H9 (cell line): ENCODE measurements at regions not wholly inside any gene's neighbourhood (a gene's known extent, or its start where the extent isn't known, plus 50 kb on each side); places are given as distances from the start of the nearest gene placed in this dataset.

Experiments used
- DNase-seq: peaks from one replicate; pipeline ENCODE4 v3.0.0-alpha.2; 2017
- H2AFZ ChIP-seq: one replicate; pipeline ENCODE4 v1.6.1; 2013; ENCODE audit warnings: mild to moderate bottlenecking, low read length, control low read depth, moderate library complexity
- H2AK5ac ChIP-seq: 2 replicates; pipeline ENCODE4 v1.6.1; 2013; ENCODE audit warnings: low read length, control low read depth, mixed read lengths; ENCODE audit not compliant: insufficient read length
- H2BK120ac ChIP-seq: one replicate; pipeline ENCODE4 v1.6.1; 2013; ENCODE audit warnings: low read depth, mild to moderate bottlenecking, low read length, control low read depth, inconsistent platforms; ENCODE audit not compliant: poor library complexity, severe bottlenecking
- H2BK12ac ChIP-seq: 2 replicates; pipeline ENCODE4 v1.6.1; 2013; ENCODE audit warnings: low read length, control low read depth, mixed read lengths, low read depth; ENCODE audit not compliant: insufficient read length
- H2BK15ac ChIP-seq: 2 replicates; pipeline ENCODE4 v1.6.1; 2013; ENCODE audit warnings: low read depth, low read length, control low read depth
- H2BK20ac ChIP-seq: one replicate; pipeline ENCODE4 v1.6.1; 2013; ENCODE audit warnings: low read depth, mild to moderate bottlenecking, low read length, control low read depth, inconsistent platforms; ENCODE audit not compliant: poor library complexity, severe bottlenecking
- H2BK5ac ChIP-seq: 2 replicates; pipeline ENCODE4 v1.6.1; 2013; ENCODE audit warnings: low read length, control low read depth, mixed read lengths; ENCODE audit not compliant: insufficient read length
- H3K14ac ChIP-seq: 2 replicates; pipeline ENCODE4 v1.6.1; 2013; ENCODE audit warnings: low read length, control low read depth; ENCODE audit not compliant: insufficient read depth
- H3K18ac ChIP-seq: 2 replicates; pipeline ENCODE4 v1.6.1; 2013; ENCODE audit warnings: low read depth, mild to moderate bottlenecking, mixed read lengths, low read length, control low read depth; ENCODE audit not compliant: insufficient read length
- H3K23ac ChIP-seq: 2 replicates; pipeline ENCODE4 v1.6.1; 2013; ENCODE audit warnings: low read length, control low read depth, mixed read lengths, low read depth; ENCODE audit not compliant: insufficient read length
- H3K23me2 ChIP-seq: 2 replicates; pipeline ENCODE4 v1.6.1; 2013; ENCODE audit warnings: low read depth, mild to moderate bottlenecking, mixed read lengths, low read length, control low read depth; ENCODE audit not compliant: insufficient read length, poor library complexity, severe bottlenecking
- H3K27ac ChIP-seq: 2 replicates; pipeline ENCODE4 v1.5.1; 2013; ENCODE audit warnings: low read length, control low read depth, mixed read lengths, low read depth; ENCODE audit not compliant: insufficient read length
- H3K27me3 ChIP-seq: 2 replicates; pipeline ENCODE4 v1.6.1; 2013; ENCODE audit warnings: low read length, control low read depth, inconsistent platforms; ENCODE audit not compliant: insufficient read depth
- H3K4ac ChIP-seq: 2 replicates; pipeline ENCODE4 v1.6.1; 2013; ENCODE audit warnings: low read depth, mild to moderate bottlenecking, control low read depth, inconsistent platforms, low read length, moderate library complexity
- H3K4me1 ChIP-seq: 2 replicates; pipeline ENCODE4 v1.6.1; 2013; ENCODE audit warnings: low read length, control low read depth, inconsistent platforms; ENCODE audit not compliant: insufficient read depth
- H3K4me2 ChIP-seq: 2 replicates; pipeline ENCODE4 v1.6.1; 2013; ENCODE audit warnings: low read length, control low read depth, mixed read lengths; ENCODE audit not compliant: insufficient read length, insufficient read depth
- H3K56ac ChIP-seq: 2 replicates; pipeline ENCODE4 v1.6.1; 2013; ENCODE audit warnings: low read depth, mild to moderate bottlenecking, mixed read lengths, low read length, control low read depth; ENCODE audit not compliant: insufficient read length
- H3K79me1 ChIP-seq: 2 replicates; pipeline ENCODE4 v1.6.1; 2013; ENCODE audit warnings: low read depth, mild to moderate bottlenecking, moderate library complexity, low read length, control low read depth, inconsistent platforms; ENCODE audit not compliant: insufficient read depth, poor library complexity, severe bottlenecking
- H3K79me2 ChIP-seq: 2 replicates; pipeline ENCODE4 v1.6.1; 2013; ENCODE audit warnings: low read length, control low read depth, inconsistent platforms; ENCODE audit not compliant: insufficient read depth
- H3K9ac ChIP-seq: 2 replicates; pipeline ENCODE4 v1.6.1; 2013; ENCODE audit warnings: low read length, control low read depth, mixed read lengths; ENCODE audit not compliant: insufficient read length; ENCODE audit errors: extremely low read depth
- H3K9me3 ChIP-seq: one replicate; pipeline ENCODE4 v1.6.1; 2013; ENCODE audit warnings: low read depth, low read length, inconsistent platforms; ENCODE audit not compliant: control insufficient read depth
- H3T11ph ChIP-seq: one replicate; pipeline ENCODE4 v1.6.1; 2013; ENCODE audit warnings: mild to moderate bottlenecking, low read length, control low read depth, inconsistent platforms
- H4K20me1 ChIP-seq: one replicate; pipeline ENCODE4 v1.6.1; 2013; ENCODE audit not compliant: control insufficient read depth, insufficient read length, insufficient read depth
- H4K5ac ChIP-seq: 2 replicates; pipeline ENCODE4 v1.6.1; 2013; ENCODE audit warnings: low read depth, mild to moderate bottlenecking, mixed read lengths, low read length, control low read depth; ENCODE audit not compliant: insufficient read length
- H4K8ac ChIP-seq: replicated peaks from 2 replicates; pipeline ENCODE4 v1.6.1; 2013; ENCODE audit warnings: low read length, control low read depth, mixed read lengths, low read depth; ENCODE audit not compliant: insufficient read length
- H4K91ac ChIP-seq: 2 replicates; pipeline ENCODE4 v1.6.1; 2013; ENCODE audit warnings: low read depth, mild to moderate bottlenecking, moderate library complexity, mixed read lengths, low read length, control low read depth; ENCODE audit not compliant: insufficient read length
- H3K27ac Mint-ChIP-seq, 3 experiments: 2 replicates in 2 of 3; 3 replicates in 1 of 3; pipeline ENCODE4 v1.8.0; 2020 to 2021; ENCODE audit warnings: mixed read lengths in 3 of 3, mild to moderate bottlenecking in 1 of 3, moderate library complexity in 1 of 3
- H3K27me3 Mint-ChIP-seq: 2 replicates; pipeline ENCODE4 v1.8.0; 2021; ENCODE audit warnings: low read depth, mild to moderate bottlenecking, moderate library complexity, mixed read lengths
- H3K36me3 Mint-ChIP-seq, 3 experiments: 2 replicates in 2 of 3; 3 replicates in 1 of 3; pipeline ENCODE4 v1.8.0; 2020 to 2021; ENCODE audit warnings: low read depth in 3 of 3, mixed read lengths in 3 of 3; ENCODE audit not compliant: insufficient read depth in 1 of 3
- H3K4me1 Mint-ChIP-seq, 2 experiments: 2 replicates each; pipeline ENCODE4 v1.8.0; 2020; ENCODE audit warnings: mixed read lengths in 2 of 2
- H3K4me3 Mint-ChIP-seq, 2 experiments: 2 replicates in 1 of 2; 3 replicates in 1 of 2; pipeline ENCODE4 v1.8.0; 2020 to 2021; ENCODE audit warnings: mild to moderate bottlenecking in 2 of 2, mixed read lengths in 2 of 2, moderate library complexity in 1 of 2
- H3K9me3 Mint-ChIP-seq, 2 experiments: 2 replicates in 1 of 2; 3 replicates in 1 of 2; pipeline ENCODE4 v1.8.0; 2020; ENCODE audit warnings: mild to moderate bottlenecking in 2 of 2, mixed read lengths in 2 of 2, moderate library complexity in 1 of 2
- WGBS: extraction: QIAGEN DNeasy Blood & Tissue Kit; methylation state at CpG from one replicate; pipeline ENCODE4 v1.1.7; 2013; ENCODE audit warnings: missing lambda C conversion rate, low lambda C conversion rate, mixed read lengths; ENCODE audit not compliant: insufficient read length; ENCODE audit errors: extremely low coverage; 5-methylcytosine and 5-hydroxymethylcytosine counted together
- TF ChIP-seq, protein P1 (sequence below): fragments of 200-600 bp; sonication (generic); conservative IDR thresholded peaks from 3 replicates; pipeline ENCODE4 v1.8.0; 2021; ENCODE audit warnings: antibody characterized with exemption, mild to moderate bottlenecking

DNA sequence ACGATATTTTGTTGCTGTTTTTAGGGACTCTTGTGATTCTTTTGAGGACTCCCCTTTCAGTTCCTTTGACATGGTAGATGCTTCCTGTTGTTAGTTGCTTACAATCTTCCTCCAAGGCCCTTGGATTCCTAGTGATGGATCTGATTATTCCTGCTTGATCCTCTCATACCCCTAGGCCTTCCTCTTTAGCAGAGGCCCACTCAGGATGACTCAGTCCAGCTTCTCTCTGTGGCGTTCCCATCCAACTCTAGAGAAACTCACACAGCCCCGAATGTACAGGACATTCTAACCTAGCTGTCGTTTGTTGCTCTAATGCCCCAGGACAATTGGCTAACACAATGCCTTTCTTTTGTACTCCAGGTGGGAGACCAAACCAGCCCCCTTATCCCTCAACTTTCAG lies 191.4 kb downstream of the POSTN start:
- H3K27ac ChIP-seq: no peak overlapping the region
- H3K4ac ChIP-seq: no peak overlapping the region
- H3K9me3 ChIP-seq: no peaks in the 10 kb centered on the region
- H3K9ac ChIP-seq: no peak overlapping the region
- H3K23ac ChIP-seq: no peak overlapping the region
- H3K56ac ChIP-seq: no peak overlapping the region
- H3K27ac Mint-ChIP-seq: peak overlapping the region in 1 of 3 experiments; percentile 30; a peak in 2 of 7 replicates
- no peak overlapping the region for H3K14ac ChIP-seq
- H2AFZ ChIP-seq: no peak overlapping the region
- no peaks in the 10 kb centered on the region for H3K27me3 ChIP-seq
- no peaks in the 10 kb centered on the region for H3K36me3 Mint-ChIP-seq
- H2BK5ac ChIP-seq: no peak overlapping the region
- no peaks in the 10 kb centered on the region for H3K79me1 ChIP-seq
- no peak overlapping the region for H3K4me2 ChIP-seq
- no peak overlapping the region for H2BK120ac ChIP-seq
- H3K79me2 ChIP-seq: no peaks in the 10 kb centered on the region; the same call in 1 of the 2 replicates
- H3K9me3 Mint-ChIP-seq: no peaks in the 10 kb centered on the region
- no peaks in the 10 kb centered on the region for H3K27me3 Mint-ChIP-seq
- no peaks in the 10 kb centered on the region for H3K23me2 ChIP-seq
- no peak overlapping the region for H3T11ph ChIP-seq
- no peak overlapping the region for H4K91ac ChIP-seq
- no peak overlapping the region for H2BK15ac ChIP-seq
- no peak overlapping the region for H2BK20ac ChIP-seq
- no peaks in the 10 kb centered on the region for H4K20me1 ChIP-seq
- H3K4me1 ChIP-seq: no peaks in the 10 kb centered on the region
- DNase-seq: no peak
- TF ChIP-seq, protein P1, sequence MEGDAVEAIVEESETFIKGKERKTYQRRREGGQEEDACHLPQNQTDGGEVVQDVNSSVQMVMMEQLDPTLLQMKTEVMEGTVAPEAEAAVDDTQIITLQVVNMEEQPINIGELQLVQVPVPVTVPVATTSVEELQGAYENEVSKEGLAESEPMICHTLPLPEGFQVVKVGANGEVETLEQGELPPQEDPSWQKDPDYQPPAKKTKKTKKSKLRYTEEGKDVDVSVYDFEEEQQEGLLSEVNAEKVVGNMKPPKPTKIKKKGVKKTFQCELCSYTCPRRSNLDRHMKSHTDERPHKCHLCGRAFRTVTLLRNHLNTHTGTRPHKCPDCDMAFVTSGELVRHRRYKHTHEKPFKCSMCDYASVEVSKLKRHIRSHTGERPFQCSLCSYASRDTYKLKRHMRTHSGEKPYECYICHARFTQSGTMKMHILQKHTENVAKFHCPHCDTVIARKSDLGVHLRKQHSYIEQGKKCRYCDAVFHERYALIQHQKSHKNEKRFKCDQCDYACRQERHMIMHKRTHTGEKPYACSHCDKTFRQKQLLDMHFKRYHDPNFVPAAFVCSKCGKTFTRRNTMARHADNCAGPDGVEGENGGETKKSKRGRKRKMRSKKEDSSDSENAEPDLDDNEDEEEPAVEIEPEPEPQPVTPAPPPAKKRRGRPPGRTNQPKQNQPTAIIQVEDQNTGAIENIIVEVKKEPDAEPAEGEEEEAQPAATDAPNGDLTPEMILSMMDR: no peak
- H3K18ac ChIP-seq: no peak overlapping the region
- no CpG with 5 or more reads among the region's 4 CpGs for WGBS
- no peaks in the 10 kb centered on the region for H3K4me1 Mint-ChIP-seq
- H2AK5ac ChIP-seq: no peak overlapping the region
- no peak overlapping the region for H2BK12ac ChIP-seq
- H4K5ac ChIP-seq: no peak overlapping the region
- H3K4me3 Mint-ChIP-seq: no peak overlapping the region
- H4K8ac ChIP-seq: no peak overlapping the region
